GM10248 (cell line): ENCODE measurements at regions not wholly inside any gene's neighbourhood (a gene's known extent, or its start where the extent isn't known, plus 50 kb on each side); places are given as distances from the start of the nearest gene placed in this dataset.

Source experiments
- CTCF ChIA-PET: fragments of 300-600 bp; sonication (Branson Sonifier 250); formaldehyde crosslinking; extraction: SDS; loops from one replicate; lab custom pipeline; 2021; ENCODE audit warnings: antibody characterized with exemption; lab: Yijun Ruan, JAX
- POLR2A ChIA-PET: fragments of 350-650 bp; sonication (Branson Sonifier 250); formaldehyde crosslinking; extraction: SDS; loops from one replicate; lab custom pipeline; 2020; ENCODE audit warnings: antibody characterized with exemption; lab: Yijun Ruan, JAX
- DNase-seq: peaks from one replicate; pipeline ENCODE4 v3.0.0; 2012; ENCODE audit errors: extremely low spot score
- CTCF ChIP-seq: IDR thresholded peaks from 2 replicates; pipeline ENCODE4 v1.5.1; 2012; ENCODE audit warnings: mild to moderate bottlenecking, low read depth; ENCODE audit errors: extremely low read depth, missing control alignments, control extremely low read depth

GRCh38 chr12:115657081-115658013, 620.1 kb downstream of the MED13L start:
- CTCF ChIA-PET = interaction anchor here (1.3 kb wide), 1 partner anchor 10 kb away, joined by 4 read pairs; no protein-coding TSS in a partner anchor

GRCh38 chr12:115650026-115650425, 627.5 kb downstream of the MED13L start:
- ChIA-PET POLR2A (no interaction called here), CTCF (no interaction called here)
- DNase-seq = no peak
- TF ChIP-seq CTCF = no peak

More at GRCh38 chr12:115657081-115658013, 620.1 kb downstream of the MED13L start:
- POLR2A ChIA-PET = no interaction called here
- no peak for TF ChIP-seq CTCF
- no peak for DNase-seq

- POLR2A ChIA-PET = no interaction called here
- TF ChIP-seq CTCF = no peak
- CTCF ChIA-PET = interaction anchor here (1.3 kb wide), 1 partner anchor 8 kb away, joined by 4 read pairs; no protein-coding TSS in a partner anchor
- DNase-seq = no peak
Observed at GRCh38 chr12:115648463-115648862, 629.0 kb downstream of the MED13L start.

GRCh38 chr12:115646210-115646609, 631.3 kb downstream of the MED13L start:
- ChIA-PET POLR2A (no interaction called here), CTCF (no interaction called here)
- TF ChIP-seq CTCF = no peak
- DNase-seq = no peak

- TF ChIP-seq CTCF = no peak
- POLR2A ChIA-PET = no interaction called here
- CTCF ChIA-PET = no interaction called here
- no peak for DNase-seq
Observed at GRCh38 chr12:115640929-115641328, 636.6 kb downstream of the MED13L start.

- ChIA-PET POLR2A (no interaction called here), CTCF (no interaction called here)
- no peak for TF ChIP-seq CTCF
- DNase-seq = no peak
Observed at GRCh38 chr12:115639648-115640012, 637.9 kb downstream of the MED13L start.
